ENCODE measurements at regions not wholly inside any gene's neighbourhood (a gene's known extent, or its start where the extent isn't known, plus 50 kb on each side); places are given as distances from the start of the nearest gene placed in this dataset.

DNA sequence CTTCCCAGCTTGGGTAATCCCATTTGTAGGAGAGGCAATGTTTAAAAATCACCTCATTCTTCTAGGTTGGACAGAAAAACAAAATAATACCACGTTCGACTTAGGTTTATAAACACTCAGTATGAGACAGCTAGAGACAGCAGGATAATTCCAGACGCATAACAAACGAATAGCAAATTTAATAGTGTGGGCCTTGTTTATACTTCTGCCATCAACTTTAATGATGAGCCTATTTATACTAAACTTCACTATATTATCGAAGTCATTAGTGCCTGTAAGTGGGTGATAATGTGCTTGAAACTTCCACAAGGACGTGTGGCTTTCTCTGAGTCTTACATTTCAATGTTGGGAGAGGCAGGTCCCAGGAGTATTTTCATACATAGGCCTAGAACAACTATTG is 255.7 kb upstream of the PPARGC1A start:
- TF ChIP-seq CTCF (IDR thresholded peaks at IDR 0.05) = no peak
- H3K4me1 ChIP-seq = peaks cover 0 to 36% (median 20%) of the 10 kb centered on the region in 4 donors
- no peak for DNase-seq
- no peaks in the 10 kb centered on the region for H3K27me3 ChIP-seq
- no peaks in the 10 kb centered on the region for H3K9me3 ChIP-seq
- no peak overlapping the region for H3K27ac ChIP-seq
- no peaks in the 10 kb centered on the region for H3K36me3 ChIP-seq
- intact Hi-C loops (cut with DNase I; ENCODE audit: low total_unique reads) = no loop called here
- no peak overlapping the region for H3K4me3 ChIP-seq

DNA sequence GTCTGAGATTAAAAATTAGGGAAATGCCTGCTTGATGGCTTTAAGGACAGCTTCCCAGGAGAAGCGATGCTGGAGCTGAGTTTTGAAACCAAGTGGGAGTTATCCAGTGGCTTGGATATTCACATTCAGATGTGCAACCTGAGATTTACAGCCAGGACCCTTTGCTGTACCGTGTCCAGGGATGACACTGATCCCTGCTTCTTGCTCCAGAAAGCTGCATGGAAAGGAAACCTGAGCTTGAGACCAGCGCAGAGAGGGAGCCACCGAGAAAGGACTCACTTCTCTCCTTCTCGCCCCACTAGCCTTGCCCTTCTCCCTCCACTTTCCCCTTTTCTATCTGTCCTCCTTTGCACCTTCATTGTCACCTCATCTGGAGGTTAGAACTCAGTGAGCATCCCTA is 254.5 kb upstream of the PPARGC1A start:
- Histone ChIP-seq H3K27me3 (no peaks in the 10 kb centered on the region), H3K4me1 (peaks cover 0 to 36% (median 20%) of the 10 kb centered on the region in 4 donors), H3K27ac (no peak overlapping the region), H3K4me3 (no peak overlapping the region), H3K9me3 (no peaks in the 10 kb centered on the region), H3K36me3 (no peaks in the 10 kb centered on the region)
- intact Hi-C loops (cut with DNase I; ENCODE audit: low total_unique reads) = no loop called here
- DNase-seq = no peak
- no peak for TF ChIP-seq CTCF (IDR thresholded peaks at IDR 0.05)

GRCh38 chr4:24143741-24144140 is 253.9 kb upstream of the PPARGC1A start:
- Histone ChIP-seq H3K27me3 (no peaks in the 10 kb centered on the region), H3K36me3 (no peaks in the 10 kb centered on the region), H3K4me1 (peaks cover 0 to 36% (median 20%) of the 10 kb centered on the region in 4 donors), H3K4me3 (no peak overlapping the region), H3K27ac (no peak overlapping the region), H3K9me3 (no peaks in the 10 kb centered on the region)
- peak; percentile 32 to 33 for TF ChIP-seq CTCF (IDR thresholded peaks at IDR 0.05)
- intact Hi-C loops (cut with DNase I; ENCODE audit: low total_unique reads) = no loop called here
- peak in 1 of 2 donors; percentile 66 for DNase-seq

DNA sequence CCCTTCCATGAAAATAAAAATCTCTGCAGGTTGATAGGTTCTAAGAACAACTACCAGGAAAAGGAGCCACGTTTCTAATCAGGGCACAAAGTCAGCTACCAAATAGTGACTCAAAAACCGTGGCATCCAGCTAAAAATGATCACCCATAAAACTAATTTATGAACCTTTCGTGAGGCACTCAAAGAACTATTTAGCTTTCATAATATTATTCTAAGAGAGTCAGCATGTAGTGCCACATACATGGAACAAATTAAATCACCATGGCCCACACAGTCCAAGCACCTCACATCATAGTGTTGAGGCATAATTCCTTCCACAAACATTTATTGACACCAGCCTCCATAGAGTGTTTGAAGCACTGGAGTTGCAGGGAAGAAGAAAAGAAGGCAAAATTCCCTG is 252.0 kb upstream of the PPARGC1A start:
- no peak overlapping the region for H3K4me3 ChIP-seq
- H3K4me1 ChIP-seq = peaks cover 0 to 36% (median 20%) of the 10 kb centered on the region in 4 donors
- DNase-seq = no peak
- no peaks in the 10 kb centered on the region for H3K27me3 ChIP-seq
- H3K9me3 ChIP-seq = no peaks in the 10 kb centered on the region
- no peak overlapping the region for H3K27ac ChIP-seq
- intact Hi-C loops (cut with DNase I; ENCODE audit: low total_unique reads) = no loop called here
- H3K36me3 ChIP-seq = no peaks in the 10 kb centered on the region
- TF ChIP-seq CTCF (IDR thresholded peaks at IDR 0.05) = no peak

GRCh38 chr4:24140892-24141291 is 251.0 kb upstream of the PPARGC1A start:
- intact Hi-C loops (cut with DNase I; ENCODE audit: low total_unique reads) = no loop called here
- DNase-seq = no peak
- Histone ChIP-seq H3K27ac (no peak overlapping the region), H3K27me3 (no peaks in the 10 kb centered on the region), H3K36me3 (no peaks in the 10 kb centered on the region), H3K4me3 (no peak overlapping the region), H3K9me3 (no peaks in the 10 kb centered on the region), H3K4me1 (peaks cover 0 to 36% (median 20%) of the 10 kb centered on the region in 4 donors)
- TF ChIP-seq CTCF (IDR thresholded peaks at IDR 0.05) = no peak

Measured in tibial artery (tissue), 4 donors.